ENCODE measurements at regions not wholly inside any gene's neighbourhood (a gene's known extent, or its start where the extent isn't known, plus 50 kb on each side); places are given as distances from the start of the nearest gene placed in this dataset.

DNA sequence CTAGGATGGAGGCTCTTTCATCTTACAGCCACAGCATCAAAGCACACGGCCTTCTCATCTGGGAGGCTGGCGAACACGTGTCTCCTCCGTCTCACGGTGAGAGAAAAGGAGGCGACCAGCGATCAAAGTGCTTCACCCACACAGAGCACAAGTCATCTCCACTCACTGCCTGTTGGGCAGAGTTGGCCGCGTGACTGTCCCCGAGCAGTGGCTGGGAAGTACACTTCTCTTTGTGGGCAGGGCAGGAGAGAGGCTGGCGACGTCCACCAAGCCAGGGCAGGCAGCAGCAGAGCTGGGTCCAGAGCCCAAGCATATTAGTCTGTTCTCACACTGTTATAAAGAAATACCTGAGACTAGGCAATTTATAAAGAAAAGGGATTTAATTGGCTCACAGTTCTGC lies 64.1 kb upstream of the FOXC1 start:
- no peak for DNase-seq (ENCODE audit: extremely low read depth, low read depth, low spot score)

GRCh38 chr6:1547785-1548184 lies 61.9 kb upstream of the FOXC1 start:
- DNase-seq (ENCODE audit: extremely low read depth, low read depth, low spot score): no peak

GRCh38 chr6:1551249-1551648 lies 58.5 kb upstream of the FOXC1 start:
- no peak for DNase-seq (ENCODE audit: extremely low read depth, low read depth, low spot score)

DNA sequence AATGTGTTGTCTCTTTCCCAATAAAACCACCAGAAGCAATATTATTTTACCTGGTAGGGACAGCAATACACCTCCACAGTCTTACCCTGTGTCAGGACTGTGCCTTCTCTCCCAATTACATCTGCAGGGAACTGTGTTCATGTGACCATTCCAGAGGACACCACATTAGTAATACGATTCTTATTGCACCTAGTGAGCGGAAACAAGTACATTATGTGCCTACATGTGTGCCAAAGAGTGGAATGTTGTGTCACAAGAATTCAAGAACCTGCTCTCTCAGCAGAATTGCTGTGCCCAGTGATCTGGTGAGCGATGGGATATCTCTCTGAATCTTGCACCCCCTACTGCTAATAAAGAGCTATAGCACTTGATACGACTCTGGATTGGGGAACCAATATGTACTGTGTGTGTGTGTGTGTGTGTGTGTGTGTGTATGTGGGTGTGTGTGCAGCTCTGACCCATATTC lies 57.4 kb upstream of the FOXC1 start:
- no peak for DNase-seq (ENCODE audit: extremely low read depth, low read depth, low spot score)

DNA sequence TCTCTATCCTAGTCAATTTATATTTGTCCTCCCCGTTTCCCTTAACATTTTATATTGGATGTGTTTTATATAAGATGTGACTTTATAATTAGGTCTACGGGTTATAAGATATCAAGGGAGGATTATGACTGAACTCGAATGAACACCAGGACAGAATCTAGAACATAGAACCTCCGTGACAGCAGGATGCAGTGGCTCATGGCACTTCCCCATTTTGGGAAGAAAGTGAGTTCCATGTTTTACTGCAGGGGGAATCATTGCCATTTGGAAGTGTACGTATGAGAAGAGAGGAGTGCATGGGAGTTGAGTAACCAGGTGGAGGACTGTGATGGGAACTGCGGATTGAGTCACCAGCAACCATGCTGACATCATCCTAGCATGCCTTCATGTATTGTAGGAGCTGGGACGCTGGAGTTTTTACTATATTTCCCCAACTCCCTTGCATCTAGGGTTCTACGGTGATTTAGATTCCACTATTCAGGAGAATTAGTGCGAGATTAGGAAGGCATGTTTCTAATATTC lies 56.1 kb upstream of the FOXC1 start:
- DNase-seq (ENCODE audit: extremely low read depth, low read depth, low spot score): no peak

DNA sequence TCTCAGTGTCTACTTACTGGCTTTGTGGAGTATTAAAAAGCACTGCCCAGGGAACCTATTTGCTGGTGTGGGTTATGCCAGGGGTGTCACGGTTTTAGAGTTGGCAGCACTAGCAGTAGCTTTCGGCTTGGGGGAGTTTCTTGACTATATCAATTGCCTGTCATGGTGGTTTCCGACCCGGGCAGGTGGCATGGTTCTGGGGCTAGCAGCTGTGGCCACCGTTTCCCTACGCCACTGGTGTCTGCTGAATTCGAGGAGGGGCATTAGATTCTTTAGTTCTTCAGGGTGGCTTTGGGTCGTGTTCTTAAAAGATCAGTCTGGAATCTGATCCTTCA lies 55.6 kb upstream of the FOXC1 start:
- no peak for DNase-seq (ENCODE audit: extremely low read depth, low read depth, low spot score)

DNA sequence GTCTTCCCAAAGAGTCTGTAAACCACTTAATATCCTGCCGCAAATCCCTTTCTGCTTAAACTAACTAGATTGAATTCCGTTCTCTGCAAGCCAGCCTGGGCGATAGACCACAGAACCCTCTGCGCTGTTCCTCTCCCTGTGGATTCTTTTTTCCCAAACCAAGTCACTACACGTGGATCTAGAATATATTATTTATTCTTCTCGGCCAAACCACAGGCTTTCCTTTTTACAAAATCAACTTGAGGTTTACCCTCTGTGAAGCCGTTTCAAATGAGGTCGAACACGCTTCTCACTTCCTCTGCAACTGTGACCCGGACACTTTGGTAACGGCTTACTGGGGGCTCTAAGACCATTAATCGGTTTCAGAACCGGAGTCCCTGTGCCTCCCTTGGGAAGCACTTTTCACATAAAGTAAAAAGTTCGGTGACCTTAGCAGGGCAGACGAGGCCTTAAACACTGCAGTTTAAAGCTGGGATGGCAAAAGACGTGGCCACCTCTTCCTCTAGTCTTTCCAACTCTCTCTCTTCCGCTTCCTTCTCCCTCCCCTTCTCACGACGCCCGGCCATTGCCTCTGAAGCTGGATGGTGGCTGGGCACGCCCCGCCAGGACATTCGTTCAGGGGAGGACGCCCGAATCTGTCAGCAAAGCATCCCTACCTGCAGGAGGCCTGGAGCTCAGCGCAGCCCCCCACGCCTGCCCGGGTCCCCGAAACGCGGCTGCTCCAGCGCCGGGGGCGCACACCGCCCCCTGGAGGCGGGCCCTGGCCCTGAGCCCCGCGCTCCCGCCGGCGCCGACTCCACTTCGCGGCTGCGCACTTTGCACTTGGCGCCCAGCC lies 55.0 kb upstream of the FOXC1 start:
- no peak for DNase-seq (ENCODE audit: extremely low read depth, low read depth, low spot score)

DNA sequence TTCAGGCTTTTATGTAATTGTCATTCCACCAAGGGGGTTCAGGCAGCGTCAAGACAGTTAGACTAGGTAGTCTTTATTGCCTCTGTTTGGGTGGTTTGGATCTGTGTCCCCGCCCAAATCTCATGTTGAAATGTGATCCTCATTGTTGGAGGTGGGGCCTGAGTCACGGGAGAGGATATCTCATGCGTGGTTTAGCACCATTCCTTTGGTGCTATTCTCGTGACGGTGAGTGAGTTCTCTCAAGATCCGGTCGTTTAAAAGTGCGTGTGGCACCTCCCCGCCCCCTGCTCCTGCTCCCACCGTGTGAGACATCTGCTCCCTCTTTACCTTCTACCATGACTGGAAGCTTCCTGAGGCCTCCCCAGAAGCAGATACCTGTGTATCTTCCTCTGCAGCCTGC lies 51.3 kb upstream of the FOXC1 start:
- no peak for DNase-seq (ENCODE audit: extremely low read depth, low read depth, low spot score)
